GM13977 (cell line): ENCODE measurements at regions not wholly inside any gene's neighbourhood (a gene's known extent, or its start where the extent isn't known, plus 50 kb on each side); places are given as distances from the start of the nearest gene placed in this dataset.

Source experiments
- DNase-seq: peaks from one replicate; pipeline ENCODE4 v3.0.0; 2012; ENCODE audit warnings: low spot score
- in situ Hi-C: fragments of 300-500 bp; cut with MboI; formaldehyde crosslinking; loops from one replicate; pipeline ENCODE4 v1.12.0; 2022; ENCODE audit warnings: low sequenced_read_pairs, low pct_unique_long_range_greater_than_20kb, mixed read lengths, inconsistent platforms; ENCODE audit not compliant: unreplicated experiment
- TF ChIP-seq, protein P1 (sequence below): IDR thresholded peaks from 2 replicates; pipeline ENCODE4 v1.5.1; 2012; ENCODE audit warnings: mild to moderate bottlenecking, control low read depth; ENCODE audit not compliant: insufficient read depth; ENCODE audit errors: extremely low read depth, missing control alignments

DNA sequence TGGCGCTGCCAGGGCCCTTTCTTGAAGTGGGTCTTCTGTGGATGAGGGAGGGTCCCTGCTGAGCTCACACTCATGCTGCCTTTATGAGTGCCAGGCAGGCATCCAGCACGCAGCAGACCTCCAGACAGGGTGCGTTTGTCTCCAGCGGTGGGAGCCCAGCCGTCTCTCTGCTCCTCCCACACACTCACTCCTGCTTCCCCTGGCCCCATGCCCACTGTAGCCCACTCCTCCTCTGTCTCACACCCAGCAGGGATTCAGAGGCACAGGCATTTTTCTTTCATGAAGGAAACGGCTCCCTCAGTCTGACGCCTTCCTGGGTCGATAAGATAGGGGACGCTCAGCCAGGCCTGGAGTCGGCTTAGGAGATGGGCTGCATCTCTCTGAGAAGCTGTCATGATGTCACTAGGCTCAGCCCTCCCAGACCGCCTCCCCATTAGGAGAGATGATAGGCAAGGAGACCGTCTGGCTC, 183.9 kb upstream of the NCAM1 start:
- no peak for DNase-seq
- in situ Hi-C loops = loop anchor here (25.0 kb wide), 1 partner anchor 510 kb away; no protein-coding TSS in a partner anchor
- TF ChIP-seq, protein P1, sequence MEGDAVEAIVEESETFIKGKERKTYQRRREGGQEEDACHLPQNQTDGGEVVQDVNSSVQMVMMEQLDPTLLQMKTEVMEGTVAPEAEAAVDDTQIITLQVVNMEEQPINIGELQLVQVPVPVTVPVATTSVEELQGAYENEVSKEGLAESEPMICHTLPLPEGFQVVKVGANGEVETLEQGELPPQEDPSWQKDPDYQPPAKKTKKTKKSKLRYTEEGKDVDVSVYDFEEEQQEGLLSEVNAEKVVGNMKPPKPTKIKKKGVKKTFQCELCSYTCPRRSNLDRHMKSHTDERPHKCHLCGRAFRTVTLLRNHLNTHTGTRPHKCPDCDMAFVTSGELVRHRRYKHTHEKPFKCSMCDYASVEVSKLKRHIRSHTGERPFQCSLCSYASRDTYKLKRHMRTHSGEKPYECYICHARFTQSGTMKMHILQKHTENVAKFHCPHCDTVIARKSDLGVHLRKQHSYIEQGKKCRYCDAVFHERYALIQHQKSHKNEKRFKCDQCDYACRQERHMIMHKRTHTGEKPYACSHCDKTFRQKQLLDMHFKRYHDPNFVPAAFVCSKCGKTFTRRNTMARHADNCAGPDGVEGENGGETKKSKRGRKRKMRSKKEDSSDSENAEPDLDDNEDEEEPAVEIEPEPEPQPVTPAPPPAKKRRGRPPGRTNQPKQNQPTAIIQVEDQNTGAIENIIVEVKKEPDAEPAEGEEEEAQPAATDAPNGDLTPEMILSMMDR = no peak

DNA sequence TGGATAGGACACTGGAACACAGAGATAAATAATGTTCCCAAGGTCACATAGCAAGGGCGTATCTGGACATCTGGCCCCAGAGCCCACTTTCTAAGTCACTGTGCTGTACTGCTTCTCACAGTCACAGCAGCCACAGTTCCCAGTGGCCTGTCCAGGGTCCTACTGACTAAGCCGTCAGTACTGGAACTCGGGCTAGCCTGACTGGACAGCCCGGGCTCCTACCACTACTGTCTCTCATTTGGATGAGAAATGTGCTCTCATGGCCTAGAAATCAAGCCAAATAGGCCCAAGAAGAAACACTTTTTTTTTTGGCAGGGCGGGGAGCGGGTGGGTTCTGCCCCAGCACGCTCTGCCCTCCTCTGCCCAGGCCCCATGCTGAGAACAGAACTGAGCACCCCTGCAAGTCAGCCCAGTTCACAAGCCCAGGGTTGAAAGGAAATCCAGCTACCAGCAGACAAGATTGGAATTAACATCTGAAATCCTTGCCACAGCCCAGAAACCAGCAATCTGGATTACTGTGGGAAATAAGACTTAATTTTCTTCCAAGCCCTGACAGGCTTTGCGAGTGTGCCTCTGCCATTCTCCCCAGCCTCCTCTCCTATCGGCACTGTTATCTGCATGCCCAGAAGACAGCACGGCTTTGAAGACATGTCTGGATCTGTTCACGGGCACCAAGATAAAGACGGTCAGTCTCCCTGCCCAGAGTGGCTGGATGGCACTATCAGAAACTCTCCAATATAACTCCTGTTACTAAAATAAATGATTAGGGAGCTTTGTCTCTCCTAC, 182.9 kb upstream of the NCAM1 start:
- TF ChIP-seq, protein P1 = no peak
- in situ Hi-C loops = loop anchor here (25.0 kb wide), 1 partner anchor 509 kb away; no protein-coding TSS in a partner anchor
- no peak for DNase-seq

DNA sequence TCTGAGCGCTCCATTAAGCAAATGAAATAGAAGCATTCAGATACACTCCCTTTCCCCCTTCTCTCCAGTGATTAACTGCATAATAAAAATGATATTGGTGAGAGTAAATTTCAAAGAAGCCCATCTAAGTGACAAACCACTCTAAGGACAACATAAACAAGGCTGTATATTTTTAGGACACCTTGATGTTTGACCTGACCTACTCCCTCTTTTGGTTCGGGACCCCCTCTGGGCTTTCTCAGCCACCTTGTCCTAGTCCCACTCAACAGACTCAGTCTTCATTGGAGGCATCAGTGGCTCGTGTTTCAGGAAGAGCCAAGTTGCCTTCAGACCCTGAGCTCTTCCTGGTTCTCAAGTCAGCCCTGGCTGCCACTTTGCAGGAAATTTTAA, 182.3 kb upstream of the NCAM1 start:
- in situ Hi-C loops = loop anchor here (25.0 kb wide), 1 partner anchor 508 kb away; no protein-coding TSS in a partner anchor
- DNase-seq = no peak
- TF ChIP-seq, protein P1 = no peak

DNA sequence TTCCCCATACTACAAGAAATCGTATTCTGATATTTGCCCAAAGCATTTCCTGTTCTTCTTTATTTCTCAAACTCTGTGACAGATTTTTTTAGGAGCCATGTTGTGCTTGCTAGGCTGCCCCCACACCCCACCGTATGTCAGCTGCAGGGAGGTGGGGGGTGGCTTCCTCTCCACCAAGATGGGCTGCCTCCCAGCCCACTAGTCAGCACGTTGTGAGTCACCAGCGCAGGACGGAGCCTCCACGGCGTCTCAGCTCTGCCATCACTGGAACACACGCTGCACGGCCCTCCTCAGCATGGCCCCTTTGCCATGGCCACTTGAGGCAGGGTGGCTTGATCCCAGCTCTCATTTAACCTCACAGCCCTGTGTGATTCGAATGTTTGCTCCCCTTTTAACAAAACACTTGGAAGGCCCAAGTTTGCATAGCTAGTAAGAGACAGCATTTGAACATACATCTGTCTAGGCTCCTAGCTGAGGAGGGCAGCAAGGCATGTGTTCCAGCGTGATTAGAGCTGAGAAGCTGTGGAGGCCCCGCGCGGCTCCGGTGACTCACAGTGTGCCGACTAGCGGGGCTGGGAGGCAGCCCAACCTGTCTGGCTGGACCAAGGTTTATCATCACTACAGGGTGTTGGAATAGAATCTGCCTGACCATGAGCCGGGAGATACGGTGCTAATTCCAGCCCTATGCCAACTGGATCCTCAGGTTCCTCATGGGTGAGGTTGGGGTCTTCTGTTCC, 180.7 kb upstream of the NCAM1 start:
- in situ Hi-C loops = loop anchor here (25.0 kb wide), 1 partner anchor 507 kb away; no protein-coding TSS in a partner anchor
- TF ChIP-seq, protein P1 = no peak
- DNase-seq = no peak

DNA sequence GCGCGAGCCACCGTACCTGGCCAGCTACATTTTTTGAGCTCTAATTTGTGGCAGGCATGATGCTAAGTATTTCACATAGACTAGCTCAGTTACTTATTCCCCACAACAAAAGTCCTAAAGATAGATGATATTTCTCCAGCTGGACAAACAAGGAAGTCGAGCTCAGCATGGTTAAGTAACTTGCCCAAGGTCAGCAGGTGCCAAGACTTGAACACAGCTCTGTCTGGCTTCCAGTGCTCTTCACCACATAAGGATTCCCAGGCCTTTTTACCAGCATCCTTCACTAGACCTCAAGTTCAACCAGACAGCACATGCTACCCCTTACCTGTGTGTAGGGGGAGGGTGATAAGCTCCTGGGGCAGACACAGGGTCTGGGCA, 177.3 kb upstream of the NCAM1 start:
- no peak for DNase-seq
- in situ Hi-C loops = loop anchor here (25.0 kb wide), 1 partner anchor 503 kb away; no protein-coding TSS in a partner anchor

More for the DNA sequence above, 177.3 kb upstream of the NCAM1 start:
- TF ChIP-seq, protein P1 = no peak
